WERI-Rb-1 (cell line): ENCODE measurements at regions not wholly inside any gene's neighbourhood (a gene's known extent, or its start where the extent isn't known, plus 50 kb on each side); places are given as distances from the start of the nearest gene placed in this dataset.
A peak's percentile ranks its signal among the peaks of the same experiment; 100 is the strongest.
"Not testable (repeated sequence)": the region's sequence is repeated elsewhere in the genome, so short reads cannot be mapped to it uniquely, and the experiment has no call there.

Experiments used
- DNase-seq: peaks from one replicate; pipeline ENCODE4 v3.0.0-alpha.2; 2020
- H3K27ac ChIP-seq: fragments of 250-450 bp; sonication (Bioruptor Pico); 2 replicates; pipeline ENCODE4 v1.5.1; 2020; ENCODE audit warnings: mild to moderate bottlenecking, moderate library complexity
- H3K27me3 ChIP-seq: fragments of 250-450 bp; sonication (Bioruptor Pico); 2 replicates; pipeline ENCODE4 v1.5.1; 2021; ENCODE audit warnings: mild to moderate bottlenecking, low read depth, moderate library complexity; ENCODE audit not compliant: insufficient read depth, severe bottlenecking
- H3K36me3 ChIP-seq: fragments of 250-450 bp; sonication (Bioruptor Pico); 2 replicates; pipeline ENCODE4 v1.5.1; 2020; ENCODE audit warnings: mild to moderate bottlenecking, moderate library complexity
- H3K4me3 ChIP-seq: 2 replicates; pipeline ENCODE4 v1.5.1; 2011; ENCODE audit warnings: low read depth, mild to moderate bottlenecking, control low read depth, low read length
- H3K9me3 ChIP-seq: fragments of 250-450 bp; sonication (Bioruptor Pico); 2 replicates; pipeline ENCODE4 v1.5.1; 2021; ENCODE audit warnings: mild to moderate bottlenecking, moderate library complexity; ENCODE audit not compliant: severe bottlenecking
- TF ChIP-seq, protein P1 (sequence below): IDR thresholded peaks from 2 replicates; pipeline ENCODE4 v1.5.1; 2011; ENCODE audit warnings: low read depth, mild to moderate bottlenecking, control low read depth, inconsistent platforms, low read length

DNA sequence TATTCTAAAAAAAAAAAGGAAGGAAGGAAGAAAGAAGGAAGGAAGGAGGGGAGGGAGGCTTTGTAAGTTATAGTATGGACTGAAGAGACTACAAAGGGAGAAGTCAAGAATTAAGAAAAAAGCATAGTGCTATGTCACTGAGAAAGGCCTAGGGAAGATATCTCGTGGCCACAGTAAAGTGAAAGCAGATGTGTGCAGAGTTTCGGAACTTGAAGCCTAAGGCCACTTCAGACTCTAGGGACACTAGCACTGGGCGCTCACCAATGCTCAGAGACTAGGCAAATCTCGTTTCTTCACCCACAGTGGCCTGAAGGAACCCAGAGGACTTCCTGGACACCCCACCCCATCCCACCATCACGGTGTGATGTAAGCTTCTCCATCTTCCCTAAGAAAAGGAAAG, 181.4 kb upstream of the TRPM3 start:
- Histone ChIP-seq H3K9me3 (no peaks in the 10 kb centered on the region), H3K27ac (no peak overlapping the region), H3K36me3 (no peaks in the 10 kb centered on the region), H3K4me3 (no peak overlapping the region), H3K27me3 (no peaks in the 10 kb centered on the region)
- DNase-seq = no peak
- TF ChIP-seq, protein P1, sequence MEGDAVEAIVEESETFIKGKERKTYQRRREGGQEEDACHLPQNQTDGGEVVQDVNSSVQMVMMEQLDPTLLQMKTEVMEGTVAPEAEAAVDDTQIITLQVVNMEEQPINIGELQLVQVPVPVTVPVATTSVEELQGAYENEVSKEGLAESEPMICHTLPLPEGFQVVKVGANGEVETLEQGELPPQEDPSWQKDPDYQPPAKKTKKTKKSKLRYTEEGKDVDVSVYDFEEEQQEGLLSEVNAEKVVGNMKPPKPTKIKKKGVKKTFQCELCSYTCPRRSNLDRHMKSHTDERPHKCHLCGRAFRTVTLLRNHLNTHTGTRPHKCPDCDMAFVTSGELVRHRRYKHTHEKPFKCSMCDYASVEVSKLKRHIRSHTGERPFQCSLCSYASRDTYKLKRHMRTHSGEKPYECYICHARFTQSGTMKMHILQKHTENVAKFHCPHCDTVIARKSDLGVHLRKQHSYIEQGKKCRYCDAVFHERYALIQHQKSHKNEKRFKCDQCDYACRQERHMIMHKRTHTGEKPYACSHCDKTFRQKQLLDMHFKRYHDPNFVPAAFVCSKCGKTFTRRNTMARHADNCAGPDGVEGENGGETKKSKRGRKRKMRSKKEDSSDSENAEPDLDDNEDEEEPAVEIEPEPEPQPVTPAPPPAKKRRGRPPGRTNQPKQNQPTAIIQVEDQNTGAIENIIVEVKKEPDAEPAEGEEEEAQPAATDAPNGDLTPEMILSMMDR = no peak

DNA sequence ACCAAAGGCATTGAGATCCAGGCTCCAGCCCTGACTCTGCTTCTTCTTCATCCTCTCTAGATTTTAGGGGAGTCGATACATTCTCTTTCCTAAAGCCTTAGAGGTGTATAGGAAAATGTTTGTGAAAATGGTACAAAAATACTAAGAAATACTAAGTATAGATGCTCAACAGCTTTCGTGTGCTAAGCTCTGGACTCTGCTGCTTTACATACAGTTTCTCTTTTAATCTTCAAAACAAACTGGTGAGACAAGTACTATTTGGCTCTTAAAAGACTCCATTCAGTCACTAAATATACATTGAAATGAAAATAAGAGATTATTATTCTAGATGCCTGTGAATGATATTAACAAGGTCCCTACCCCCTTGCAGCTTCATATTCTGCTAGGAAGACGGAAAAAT, 174.5 kb upstream of the TRPM3 start:
- Histone ChIP-seq H3K36me3 (no peaks in the 10 kb centered on the region), H3K27ac (no peak overlapping the region)
- TF ChIP-seq, protein P1 = no peak

DNA sequence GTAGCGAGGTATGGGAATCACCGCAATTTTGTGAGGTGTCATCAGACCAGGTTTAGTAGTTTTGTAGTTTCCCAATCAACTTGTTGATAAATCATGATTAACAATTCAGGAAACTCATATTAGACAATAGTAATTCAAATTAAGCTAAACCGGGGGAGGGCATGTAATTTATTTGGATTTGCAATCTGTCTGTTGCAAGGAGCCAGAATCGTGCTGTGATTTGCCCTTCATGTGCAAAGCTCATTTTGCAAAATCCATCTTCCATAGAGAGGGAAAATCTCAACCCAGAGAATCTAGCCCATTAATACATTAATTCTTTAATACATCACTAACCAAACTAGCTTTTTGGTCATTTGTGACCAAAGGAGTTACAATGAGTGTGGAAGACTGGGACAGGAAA, 164.7 kb upstream of the TRPM3 start:
- Histone ChIP-seq H3K27me3 (no peaks in the 10 kb centered on the region), H3K9me3 (no peaks in the 10 kb centered on the region), H3K36me3 (no peaks in the 10 kb centered on the region), H3K4me3 (no peak overlapping the region), H3K27ac (no peak overlapping the region)
- no peak for DNase-seq
- TF ChIP-seq, protein P1 = no peak

More for the DNA sequence above, 174.5 kb upstream of the TRPM3 start:
- H3K27me3 ChIP-seq = no peaks in the 10 kb centered on the region
- H3K9me3 ChIP-seq = no peaks in the 10 kb centered on the region
- no peak for DNase-seq
- H3K4me3 ChIP-seq = no peak overlapping the region

DNA sequence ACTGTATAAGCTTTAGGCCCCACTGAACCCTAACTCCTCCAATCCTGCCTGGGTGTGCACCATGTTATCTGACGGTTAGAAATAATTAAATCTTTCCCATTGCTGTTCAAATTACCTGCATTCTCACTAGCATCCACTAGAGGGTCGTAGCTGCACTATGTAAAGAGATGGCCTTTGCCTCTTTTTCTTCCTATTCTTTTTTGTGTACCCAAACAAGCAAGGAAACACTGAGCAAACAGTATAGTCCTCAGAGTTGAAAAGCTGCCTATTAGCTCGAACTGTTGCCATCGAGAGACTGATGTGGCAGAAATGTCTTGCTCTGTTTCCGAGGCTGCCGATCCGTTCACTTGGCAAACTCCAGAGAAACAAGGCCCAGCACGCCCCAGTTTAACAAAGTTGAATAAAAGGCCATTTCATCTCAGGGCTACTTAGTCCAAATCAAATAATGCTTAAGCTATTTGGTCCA, 163.8 kb upstream of the TRPM3 start:
- TF ChIP-seq, protein P1 = peak; percentile 72
- peak; percentile 55 for DNase-seq
- H3K36me3 ChIP-seq = no peaks in the 10 kb centered on the region
- no peak overlapping the region for H3K27ac ChIP-seq
- H3K9me3 ChIP-seq = no peaks in the 10 kb centered on the region
- no peaks in the 10 kb centered on the region for H3K27me3 ChIP-seq
- H3K4me3 ChIP-seq = no peak overlapping the region

DNA sequence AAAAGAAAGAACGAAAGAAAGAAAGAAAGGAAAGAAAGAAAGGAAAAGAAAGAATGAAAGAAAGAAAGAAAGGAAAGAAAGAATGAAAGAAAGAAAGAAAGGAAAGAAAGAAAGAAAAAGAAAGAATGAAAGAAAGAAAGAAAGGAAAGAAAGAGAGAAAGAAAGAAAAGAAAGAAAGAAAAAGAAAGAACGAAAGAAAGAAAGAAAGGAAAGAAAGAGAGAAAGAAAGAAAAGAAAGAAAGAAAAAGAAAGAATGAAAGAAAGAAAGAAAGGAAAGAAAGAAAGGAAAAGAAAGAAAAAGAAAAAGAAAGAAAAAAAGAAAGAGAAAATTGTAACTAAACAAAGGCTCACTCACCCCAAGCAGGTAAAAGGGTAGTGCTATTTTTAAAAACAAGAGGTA, 160.7 kb upstream of the TRPM3 start:
- not testable (repeated sequence) for H3K27ac ChIP-seq, H3K27me3 ChIP-seq, DNase-seq

DNA sequence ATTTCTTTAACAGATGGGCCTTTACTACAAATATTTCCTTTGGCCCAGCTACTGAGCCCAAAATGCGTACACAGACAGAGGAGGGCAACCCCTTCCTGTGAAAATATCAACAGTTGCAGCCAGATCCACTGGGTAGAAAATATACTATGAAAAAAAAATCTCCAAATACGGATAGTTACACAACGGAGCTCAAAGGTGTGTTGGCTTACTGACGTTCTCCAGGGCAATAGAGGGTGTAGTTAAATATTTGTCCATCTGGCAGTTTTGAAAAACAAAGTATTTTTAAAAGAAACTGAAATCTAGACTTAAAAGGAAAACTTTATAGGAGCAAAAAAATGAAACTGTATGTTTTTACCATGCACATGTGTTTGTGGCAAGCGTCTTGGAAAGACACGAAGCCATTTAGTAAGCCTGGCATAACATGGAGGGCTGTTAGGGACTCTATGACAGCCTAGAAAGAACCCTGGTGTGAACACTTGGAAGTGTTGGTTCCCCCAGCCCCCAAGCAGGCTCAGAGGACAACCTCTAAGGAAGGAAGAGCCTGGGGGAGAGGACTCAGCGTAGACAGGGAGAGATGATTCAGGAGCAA, 157.8 kb upstream of the TRPM3 start:
- Histone ChIP-seq H3K36me3 (no peaks in the 10 kb centered on the region), H3K4me3 (no peak overlapping the region), H3K9me3 (no peaks in the 10 kb centered on the region), H3K27ac (no peak overlapping the region), H3K27me3 (no peaks in the 10 kb centered on the region)
- no peak for DNase-seq
- TF ChIP-seq, protein P1 = no peak

More for the DNA sequence above, 160.7 kb upstream of the TRPM3 start:
- not testable (repeated sequence) for H3K36me3 ChIP-seq, H3K9me3 ChIP-seq, H3K4me3 ChIP-seq
